Caco-2 (cell line): ENCODE measurements at regions not wholly inside any gene's neighbourhood (a gene's known extent, or its start where the extent isn't known, plus 50 kb on each side); places are given as distances from the start of the nearest gene placed in this dataset.

ENCODE experiments used
- BruUV-seq: library from RNA; stranded (reverse); fragments of 400-500 nt; replicated peaks from 2 replicates; lab custom pipeline; 2021; lab: Mats Ljungman, UMichigan
- CTCF ChIA-PET: fragments of 300-600 bp; sonication (Branson Sonifier 250); formaldehyde crosslinking; loops from one replicate; lab custom pipeline; 2022; ENCODE audit warnings: antibody characterized with exemption; lab: Charles Lee
- POLR2A ChIA-PET: fragments of 300-600 bp; sonication (Branson Sonifier 250); formaldehyde crosslinking; loops from one replicate; lab custom pipeline; 2022; ENCODE audit warnings: antibody characterized with exemption; lab: Charles Lee
- DNase-seq, 2 experiments: peaks; one replicate each; pipeline versions ENCODE4 v3.0.0 to v3.0.0-alpha.2; 2020 to 2022
- H3K27me3 ChIP-seq: replicated peaks from 2 replicates; pipeline ENCODE4 v1.6.0; 2011; ENCODE audit warnings: low read length; ENCODE audit not compliant: control insufficient read depth, insufficient read depth
- H3K36me3 ChIP-seq: 2 replicates; pipeline ENCODE4 v1.5.1; 2011; ENCODE audit warnings: low read length; ENCODE audit not compliant: control insufficient read depth, insufficient read depth
- H3K4me1 ChIP-seq: fragments of 250-450 bp; sonication (Bioruptor Pico); 2 replicates; pipeline ENCODE4 v1.5.1; 2020; ENCODE audit warnings: mild to moderate bottlenecking
- H3K4me3 ChIP-seq: 2 replicates; pipeline ENCODE4 v1.5.1; 2011; ENCODE audit warnings: low read depth, mild to moderate bottlenecking, control low read depth, low read length
- H3K9me3 ChIP-seq: fragments of 250-450 bp; sonication (Bioruptor Pico); 2 replicates; pipeline ENCODE4 v1.5.1; 2020; ENCODE audit warnings: mild to moderate bottlenecking, moderate library complexity
- H3K27ac Mint-ChIP-seq: one replicate; pipeline ENCODE4 v1.8.0; 2022; ENCODE audit warnings: mixed read lengths; ENCODE audit not compliant: unreplicated experiment
- H3K27me3 Mint-ChIP-seq: one replicate; pipeline ENCODE4 v1.8.0; 2022; ENCODE audit warnings: mixed read lengths; ENCODE audit not compliant: insufficient read depth, unreplicated experiment
- H3K36me3 Mint-ChIP-seq: one replicate; pipeline ENCODE4 v1.8.0; 2022; ENCODE audit warnings: mild to moderate bottlenecking, mixed read lengths; ENCODE audit not compliant: insufficient read depth, unreplicated experiment
- H3K4me1 Mint-ChIP-seq: one replicate; pipeline ENCODE4 v1.8.0; 2022; ENCODE audit warnings: low read depth, mixed read lengths; ENCODE audit not compliant: unreplicated experiment
- H3K4me3 Mint-ChIP-seq: one replicate; pipeline ENCODE4 v1.8.0; 2022; ENCODE audit warnings: mild to moderate bottlenecking, moderate library complexity, mixed read lengths; ENCODE audit not compliant: unreplicated experiment
- H3K9me3 Mint-ChIP-seq: one replicate; pipeline ENCODE4 v1.8.0; 2022; ENCODE audit warnings: mixed read lengths; ENCODE audit not compliant: unreplicated experiment
- CTCF ChIP-seq, 2 experiments: fragments of 200-600 bp in 1 of 2; IDR thresholded peaks; 1 replicate in 1 of 2; 2 replicates in 1 of 2; pipeline versions ENCODE4 v1.5.1 to v1.8.0; 2011 to 2022; ENCODE audit warnings: antibody characterized with exemption in 1 of 2, control low read depth in 1 of 2, inconsistent platforms in 1 of 2, low read depth in 1 of 2, low read length in 1 of 2, mild to moderate bottlenecking in 1 of 2, moderate library complexity in 1 of 2; ENCODE audit not compliant: insufficient read depth in 1 of 2, severe bottlenecking in 1 of 2, unreplicated experiment in 1 of 2
- intact Hi-C: fragments of 100-400 bp; cut with micrococcal nuclease; formaldehyde crosslinking; loops from one replicate; pipeline ENCODE4 v1.10.0; 2022; ENCODE audit not compliant: unreplicated experiment

- no peak overlapping the region for H3K4me3 ChIP-seq
- Mint-ChIP-seq H3K9me3 (peaks cover 11% of the 10 kb centered on the region), H3K27ac (no peak overlapping the region), H3K4me3 (no peak overlapping the region), H3K36me3 (no peaks in the 10 kb centered on the region), H3K27me3 (peaks cover 8% of the 10 kb centered on the region), H3K4me1 (no peaks in the 10 kb centered on the region)
- H3K4me1 ChIP-seq, result no peaks in the 10 kb centered on the region
- no peaks in the 10 kb centered on the region for H3K27me3 ChIP-seq
- no peaks in the 10 kb centered on the region for H3K9me3 ChIP-seq
- H3K36me3 ChIP-seq, result no peaks in the 10 kb centered on the region
- TF ChIP-seq CTCF (IDR thresholded peaks at IDR 0.05; ENCODE audit: insufficient read depth in 1 of 2, low read depth in 1 of 2, low read length in 1 of 2, severe bottlenecking in 1 of 2, unreplicated experiment in 1 of 2), result no peak
- no TSS peak for BruUV-seq
- intact Hi-C loops, result no loop called here
- ChIA-PET CTCF (no interaction called here), POLR2A (no interaction called here)
- no peak for DNase-seq
Observed at GRCh38 chr5:5777013-5777412, 354.5 kb downstream of the ICE1 start.

- Histone ChIP-seq H3K4me1 (no peaks in the 10 kb centered on the region), H3K36me3 (no peaks in the 10 kb centered on the region), H3K9me3 (no peaks in the 10 kb centered on the region), H3K27me3 (no peaks in the 10 kb centered on the region), H3K4me3 (no peak overlapping the region)
- ChIA-PET CTCF (no interaction called here), POLR2A (no interaction called here)
- H3K36me3 Mint-ChIP-seq, result no peaks in the 10 kb centered on the region
- BruUV-seq, result no TSS peak
- intact Hi-C loops, result no loop called here
- no peak overlapping the region for H3K4me3 Mint-ChIP-seq
- no peak overlapping the region for H3K27ac Mint-ChIP-seq
- peaks cover 6% of the 10 kb centered on the region for H3K27me3 Mint-ChIP-seq
- DNase-seq, result no peak
- H3K9me3 Mint-ChIP-seq, result peaks cover 11% of the 10 kb centered on the region
- no peaks in the 10 kb centered on the region for H3K4me1 Mint-ChIP-seq
- no peak for TF ChIP-seq CTCF (IDR thresholded peaks at IDR 0.05; ENCODE audit: insufficient read depth in 1 of 2, low read depth in 1 of 2, low read length in 1 of 2, severe bottlenecking in 1 of 2, unreplicated experiment in 1 of 2)
Observed at GRCh38 chr5:5772202-5772601, 349.7 kb downstream of the ICE1 start.

GRCh38 chr5:5770825-5771224, 348.3 kb downstream of the ICE1 start:
- no peaks in the 10 kb centered on the region for H3K4me1 Mint-ChIP-seq
- no peaks in the 10 kb centered on the region for H3K36me3 ChIP-seq
- H3K27ac Mint-ChIP-seq, result no peak overlapping the region
- intact Hi-C loops, result no loop called here
- ChIA-PET POLR2A (no interaction called here), CTCF (no interaction called here)
- H3K9me3 ChIP-seq, result no peaks in the 10 kb centered on the region
- DNase-seq, result no peak
- peaks cover 11% of the 10 kb centered on the region for H3K9me3 Mint-ChIP-seq
- H3K4me3 ChIP-seq, result no peak overlapping the region
- no peaks in the 10 kb centered on the region for H3K36me3 Mint-ChIP-seq
- no peak overlapping the region for H3K4me3 Mint-ChIP-seq
- peaks cover 8% of the 10 kb centered on the region for H3K27me3 Mint-ChIP-seq
- TF ChIP-seq CTCF (IDR thresholded peaks at IDR 0.05; ENCODE audit: insufficient read depth in 1 of 2, low read depth in 1 of 2, low read length in 1 of 2, severe bottlenecking in 1 of 2, unreplicated experiment in 1 of 2), result no peak
- no TSS peak for BruUV-seq
- no peaks in the 10 kb centered on the region for H3K27me3 ChIP-seq
- H3K4me1 ChIP-seq, result no peaks in the 10 kb centered on the region
